ENCODE measurements at regions not wholly inside any gene's neighbourhood (a gene's known extent, or its start where the extent isn't known, plus 50 kb on each side); places are given as distances from the start of the nearest gene placed in this dataset.

- DNase-seq, result no peak
Observed at GRCh38 chr1:48052923-48053291, 55.7 kb upstream of the TRABD2B start.

DNA sequence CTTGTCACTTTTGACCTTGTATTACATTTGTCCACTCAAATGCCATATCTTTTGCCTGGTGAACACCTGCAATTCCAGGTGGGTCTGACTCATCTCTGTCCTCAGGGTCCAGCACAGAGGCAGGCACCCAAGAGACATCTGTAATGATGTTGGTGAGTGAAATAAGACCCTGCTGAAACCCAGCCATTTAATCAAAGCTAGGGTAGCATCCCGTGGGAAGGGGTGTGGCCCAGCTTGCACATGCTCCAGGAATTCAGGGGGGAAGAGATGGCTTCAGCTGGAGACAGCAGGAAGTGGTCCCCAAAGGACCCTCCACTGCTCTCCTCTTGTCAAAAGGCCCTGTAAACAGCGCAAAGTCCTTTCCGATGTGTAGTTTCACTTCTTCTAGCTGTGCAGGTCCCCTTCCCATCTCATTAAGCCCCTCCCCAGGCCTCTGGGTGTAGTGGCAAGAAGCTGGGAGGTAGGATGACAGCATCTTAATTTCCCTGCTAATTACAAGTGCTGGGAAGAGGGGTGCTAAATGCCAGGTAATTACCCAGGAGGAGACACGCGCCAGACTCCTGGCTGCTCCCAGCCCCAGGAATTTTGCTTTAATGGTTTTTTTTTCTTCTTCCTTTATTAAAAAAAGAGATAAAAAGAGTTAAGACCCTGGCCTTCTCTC is 54.4 kb upstream of the TRABD2B start:
- no peak for DNase-seq

DNA sequence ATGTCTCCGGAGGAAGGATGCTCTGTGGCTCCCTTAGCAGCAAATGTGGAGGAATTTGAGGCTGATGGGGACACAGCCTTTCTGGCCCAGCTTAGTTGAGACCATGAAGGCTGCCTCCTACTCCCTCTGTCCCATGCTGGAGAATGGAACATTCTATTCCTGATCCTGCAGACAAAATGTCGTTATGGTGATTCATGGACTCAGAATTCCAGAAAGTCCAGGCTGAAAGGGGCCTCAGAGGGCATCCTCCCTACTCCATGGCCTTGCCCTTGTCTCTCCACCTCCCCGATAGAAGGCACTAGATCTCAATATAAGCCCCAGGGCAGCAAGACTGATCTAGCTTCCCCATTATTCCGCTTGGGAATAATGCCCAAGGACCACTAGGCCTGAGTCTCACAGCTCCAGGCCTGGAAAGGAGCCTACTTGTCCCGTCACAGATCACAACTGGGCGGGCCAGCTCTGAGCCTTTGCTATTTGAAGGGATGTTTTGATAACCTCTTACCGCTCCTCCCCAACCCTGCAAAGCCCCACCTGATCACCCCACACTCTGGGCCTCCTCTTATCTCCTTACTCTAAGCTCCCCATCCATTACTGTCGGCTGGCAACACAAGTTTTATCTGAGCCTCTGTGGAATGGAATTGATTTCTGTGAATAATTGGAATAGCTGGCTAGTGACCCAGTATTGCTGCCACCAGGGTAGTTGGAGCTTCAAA is 52.8 kb upstream of the TRABD2B start:
- DNase-seq, result no peak

- no peak for DNase-seq
Observed at GRCh38 chr1:48048980-48049379, 51.8 kb upstream of the TRABD2B start.

DNA sequence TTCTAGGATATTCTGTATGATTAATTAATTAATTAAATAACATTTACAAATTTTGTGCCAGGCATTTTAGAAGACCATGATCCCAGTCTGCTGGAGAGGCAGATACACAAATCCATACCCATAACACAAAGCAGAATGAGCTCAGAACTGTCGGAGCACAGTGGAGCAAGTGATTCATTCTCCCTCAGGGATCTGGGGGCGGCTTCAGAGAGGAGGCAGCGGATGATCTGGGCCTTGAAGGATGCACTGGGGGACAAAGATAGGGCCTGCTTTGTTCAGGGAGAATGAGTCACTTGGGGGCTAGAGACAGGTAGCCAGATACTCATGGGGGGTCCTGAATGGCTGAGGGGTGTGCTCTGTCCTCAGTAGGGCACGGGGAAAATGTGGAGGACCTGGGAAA is 50.9 kb upstream of the TRABD2B start:
- DNase-seq, result no peak

GRCh38 chr1:48047116-48047515 is 49.9 kb upstream of the TRABD2B start:
- no peak for DNase-seq
